K562 (cell line): ENCODE measurements at regions not wholly inside any gene's neighbourhood (a gene's known extent, or its start where the extent isn't known, plus 50 kb on each side); places are given as distances from the start of the nearest gene placed in this dataset.
A peak's percentile ranks its signal among the peaks of the same experiment; 100 is the strongest.
"Not testable (repeated sequence)": the region's sequence is repeated elsewhere in the genome, so short reads cannot be mapped to it uniquely, and the experiment has no call there.

Experiments used
- ATAC-seq: fragments of 200-7000 bp; cut with Tn5 transposase; 3 replicates; pipeline ENCODE4 v1.9.1; 2020; ENCODE audit warnings: moderate library complexity
- BruUV-seq: library from RNA; stranded (reverse); fragments of 400-500 nt; replicated peaks from 2 replicates; lab custom pipeline; 2021; lab: Mats Ljungman, UMichigan
- CTCF ChIA-PET: fragments of 300-600 bp; formaldehyde crosslinking; extraction: SDS; loops from one replicate; lab custom pipeline; 2021; ENCODE audit warnings: low intra/inter-chr PET ratio; lab: Yijun Ruan, JAX
- POLR2A ChIA-PET: fragments of 300-600, 350-650 bp; sonication (Branson Sonifier 250); formaldehyde crosslinking; extraction: SDS; loops from one replicate; lab custom pipeline; 2021; ENCODE audit warnings: antibody characterized with exemption, inconsistent platforms; lab: Yijun Ruan, JAX
- DNase-seq, 4 experiments: peaks; one replicate each; pipeline versions ENCODE4 v3.0.0 to v3.0.0-alpha.2; 2011 to 2018; ENCODE audit warnings: low spot score in 3 of 4, mixed read lengths in 3 of 4; ENCODE audit errors: extremely low read depth in 1 of 4
- FAIRE-seq: peaks from 2 replicates; lab custom pipeline; 2011; peaks lifted over from hg19 to GRCh38; lab: Jason Lieb, UNC
- H2AFZ ChIP-seq: 2 replicates; pipeline ENCODE4 v1.6.0; 2011; ENCODE audit warnings: low read depth, low read length, control low read depth, inconsistent platforms
- H3K27ac ChIP-seq: fragments of 200-600 bp; 3 replicates; pipeline ENCODE4 v1.8.0; 2011; ENCODE audit warnings: low read depth, mild to moderate bottlenecking, control low read depth, inconsistent platforms, low read length, moderate library complexity, mixed read lengths; ENCODE audit errors: extremely low read depth
- H3K27me3 ChIP-seq, 2 experiments: fragments of 300-600 bp in 1 of 2; 2 replicates in 1 of 2; 3 replicates in 1 of 2; pipeline versions ENCODE4 v1.6.0 to v1.8.0; 2011; ENCODE audit warnings: inconsistent platforms in 2 of 2, low read length in 2 of 2, mild to moderate bottlenecking in 1 of 2, mixed read lengths in 1 of 2, moderate library complexity in 1 of 2; ENCODE audit not compliant: control insufficient read depth in 2 of 2, insufficient read depth in 2 of 2
- H3K36me3 ChIP-seq: fragments of 300-600 bp; 3 replicates; pipeline ENCODE4 v1.8.0; 2011; ENCODE audit warnings: mild to moderate bottlenecking, low read length, inconsistent platforms; ENCODE audit not compliant: control insufficient read depth, insufficient read depth
- H3K4me1 ChIP-seq, 2 experiments: fragments of 200-600 bp in 1 of 2; replicated peaks in 1 of 2; 2 replicates in 1 of 2; 3 replicates in 1 of 2; pipeline versions ENCODE4 v1.5.1 to v1.8.0; 2011; ENCODE audit warnings: inconsistent platforms in 2 of 2, low read length in 2 of 2, mild to moderate bottlenecking in 1 of 2, mixed read lengths in 1 of 2, moderate library complexity in 1 of 2; ENCODE audit not compliant: control insufficient read depth in 2 of 2, insufficient read depth in 2 of 2
- H3K4me2 ChIP-seq: 2 replicates; pipeline ENCODE4 v1.6.1; 2011; ENCODE audit warnings: low read length, control low read depth, inconsistent platforms, mixed read lengths; ENCODE audit not compliant: insufficient read depth
- H3K4me3 ChIP-seq: fragments of 200-600 bp; sonication (generic), shearing (Covaris generic); 2 replicates; pipeline ENCODE4 v1.5.1; 2016; ENCODE audit warnings: control low read depth, inconsistent platforms
- H3K79me2 ChIP-seq: fragments of 200-600 bp; 3 replicates; pipeline ENCODE4 v1.8.0; 2011; ENCODE audit warnings: low read length, inconsistent platforms; ENCODE audit not compliant: control insufficient read depth, insufficient read depth
- H3K9ac ChIP-seq, 2 experiments: 2 replicates each; pipeline versions ENCODE4 v1.6.0 to v1.6.1; 2011; ENCODE audit warnings: low read depth in 2 of 2, low read length in 2 of 2, control low read depth in 1 of 2, inconsistent platforms in 1 of 2, mild to moderate bottlenecking in 1 of 2, mixed read lengths in 1 of 2; ENCODE audit not compliant: insufficient read depth in 1 of 2
- H3K9me1 ChIP-seq: one replicate; pipeline ENCODE4 v1.6.0; 2011; ENCODE audit warnings: inconsistent platforms, mild to moderate bottlenecking, low read length, moderate library complexity; ENCODE audit not compliant: control insufficient read depth, insufficient read depth
- H3K9me3 ChIP-seq: replicated peaks from 2 replicates; pipeline ENCODE4 v1.5.1; 2011; ENCODE audit warnings: low read depth, low read length, inconsistent platforms; ENCODE audit not compliant: control insufficient read depth, insufficient read depth
- H4K20me1 ChIP-seq: replicated peaks from 2 replicates; pipeline ENCODE4 v1.6.1; 2011; ENCODE audit warnings: low read length, inconsistent platforms, mixed read lengths; ENCODE audit not compliant: control insufficient read depth, insufficient read depth
- HOMEZ ChIP-seq: fragments of 250-450 bp; sonication (Bioruptor Pico); IDR thresholded peaks from 2 replicates; pipeline ENCODE4 v1.4.0; 2020; ENCODE audit warnings: mild to moderate bottlenecking, moderate library complexity
- LCOR ChIP-seq: sonication (generic); formaldehyde crosslinking; IDR thresholded peaks from 2 replicates; pipeline ENCODE4 v1.8.0; 2022; ENCODE audit warnings: mild to moderate bottlenecking, missing genetic modification reagents
- PYGO2 ChIP-seq: fragments of 450-650 bp; IDR thresholded peaks from 2 replicates; pipeline ENCODE4 v1.6.1; 2016; ENCODE audit warnings: mild to moderate bottlenecking, missing genetic modification characterization, moderate library complexity, missing compliant biosample characterization
- SLC30A9 ChIP-seq: fragments of 250-450 bp; sonication (Bioruptor Pico); IDR thresholded peaks from 2 replicates; pipeline ENCODE4 v1.8.0; 2022; ENCODE audit warnings: mild to moderate bottlenecking, moderate library complexity
- ZNF140 ChIP-seq: fragments of 250-450 bp; sonication (Bioruptor Pico); IDR thresholded peaks from 2 replicates; pipeline ENCODE4 v1.8.0; 2021; ENCODE audit warnings: moderate library complexity, mild to moderate bottlenecking, inconsistent platforms
- ZNF408 ChIP-seq: fragments of 250-450 bp; sonication (Bioruptor Pico); IDR thresholded peaks from 2 replicates; pipeline ENCODE4 v1.4.0; 2020; ENCODE audit warnings: low read depth, mild to moderate bottlenecking, moderate library complexity
- ZNF449 ChIP-seq: fragments of 250-450 bp; sonication (Bioruptor Pico); IDR thresholded peaks from 2 replicates; pipeline ENCODE4 v1.8.0; 2022; ENCODE audit warnings: moderate library complexity, mild to moderate bottlenecking, inconsistent platforms
- ZNF696 ChIP-seq: fragments of 250-450 bp; sonication (Bioruptor Pico); conservative IDR thresholded peaks from 2 replicates; pipeline ENCODE4 v1.4.0; 2020; ENCODE audit warnings: mild to moderate bottlenecking, moderate library complexity
- ZNF76 ChIP-seq: fragments of 250-450 bp; sonication (Bioruptor Pico); IDR thresholded peaks from 2 replicates; pipeline ENCODE4 v1.4.0; 2020; ENCODE audit warnings: mild to moderate bottlenecking, moderate library complexity, borderline replicate concordance
- WGBS: fragments of 100-300 bp; shearing (Covaris generic); methylation state at CpG from one replicate; pipeline ENCODE4 v1.1.6; 2016; ENCODE audit warnings: low coverage, mixed read lengths; ENCODE audit not compliant: insufficient coverage; ENCODE audit errors: missing lambda C conversion rate; 5-methylcytosine and 5-hydroxymethylcytosine counted together
- in situ Hi-C: fragments of 300-500 bp; cut with MboI; formaldehyde crosslinking; loops from 4 replicates; pipeline ENCODE4 v1.15.0; 2018; ENCODE audit warnings: inconsistent platforms, mixed read lengths
- intact Hi-C: fragments of 100-400 bp; cut with micrococcal nuclease; formaldehyde crosslinking; loops from 2 replicates; pipeline ENCODE4 v1.14.2; 2022

DNA sequence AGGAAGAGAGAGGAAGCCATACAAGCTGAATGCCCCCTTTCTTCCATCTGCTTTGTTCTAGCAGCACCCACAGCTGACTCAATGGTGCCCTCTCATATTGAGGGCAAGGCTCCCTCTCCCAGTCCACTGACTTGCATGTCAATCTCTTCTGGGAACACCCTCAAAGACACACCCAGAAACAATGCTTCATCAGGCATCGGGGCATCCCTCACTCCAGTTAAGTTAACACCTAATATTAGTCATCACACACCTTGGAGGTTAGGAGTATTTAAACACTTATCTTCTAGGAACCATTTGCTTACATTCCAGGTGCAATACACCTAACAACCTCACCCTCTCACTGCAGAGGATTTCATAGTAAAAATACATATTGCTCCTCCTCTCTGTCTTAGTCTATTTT is 993.5 kb upstream of the DDX18 start:
- Histone ChIP-seq H3K27me3 (no peaks in the 10 kb centered on the region), H3K9me1 (no peaks in the 10 kb centered on the region), H3K79me2 (no peaks in the 10 kb centered on the region), H3K9ac (no peak overlapping the region), H2AFZ (no peak overlapping the region), H3K4me2 (no peak overlapping the region), H3K9me3 (no peaks in the 10 kb centered on the region), H3K4me3 (no peak overlapping the region), H3K4me1 (no peaks in the 10 kb centered on the region), H4K20me1 (no peaks in the 10 kb centered on the region), H3K27ac (no peak overlapping the region), H3K36me3 (no peaks in the 10 kb centered on the region)
- CTCF ChIA-PET, result no interaction called here
- TF ChIP-seq ZNF696 (no peak), PYGO2 (tag) (no peak), HOMEZ (no peak), LCOR (CRISPR knock-in tag) (no peak)
- intact Hi-C loops, result no loop called here
- no TSS peak for BruUV-seq
- POLR2A ChIA-PET, result no interaction called here
- 0% methylated on average over 1 of the region's 1 CpG for WGBS
- in situ Hi-C loops, result no loop called here
- ATAC-seq (no peak), FAIRE-seq (no peak), DNase-seq (no peak)

DNA sequence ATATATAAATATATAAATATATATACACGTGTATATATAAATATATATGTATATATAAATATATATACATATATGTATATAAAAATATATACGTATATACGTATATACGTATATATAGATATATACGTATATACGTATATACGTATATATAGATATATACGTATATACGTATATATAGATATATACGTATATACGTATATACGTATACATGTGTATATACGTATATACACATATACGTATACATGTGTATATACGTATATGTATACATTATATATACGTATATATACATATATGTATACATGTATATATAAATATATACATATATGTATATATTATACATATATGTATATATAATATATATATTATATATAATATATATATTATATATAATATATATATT is 984.9 kb upstream of the DDX18 start:
- BruUV-seq, result not testable (repeated sequence)
- TF ChIP-seq ZNF449 (CRISPR knock-in tag) (peak; percentile 66; the same call in 1 of the 2 replicates), ZNF408 (CRISPR knock-in tag) (peak; percentile 88), ZNF76 (0 out of 2 replicates have a peak, but pooled peaks have one; percentile 45), ZNF140 (0 out of 2 replicates have a peak, but pooled peaks have one; percentile 53), SLC30A9 (CRISPR knock-in tag) (peak; percentile 45; the same call in 1 of the 2 replicates)

More for the DNA sequence above, 984.9 kb upstream of the DDX18 start:
- in situ Hi-C loops, FAIRE-seq, H3K36me3 ChIP-seq, H3K4me3 ChIP-seq, POLR2A ChIA-PET, intact Hi-C loops, H3K79me2 ChIP-seq, DNase-seq, H2AFZ ChIP-seq, H3K27me3 ChIP-seq, H3K9me1 ChIP-seq, H3K27ac ChIP-seq, H4K20me1 ChIP-seq, CTCF ChIA-PET, H3K4me2 ChIP-seq, H3K4me1 ChIP-seq, ATAC-seq, H3K9me3 ChIP-seq, H3K9ac ChIP-seq: not testable (repeated sequence)
- WGBS, result 88% methylated on average over 16 of the region's 16 CpGs
